CD4-positive, alpha-beta T cell (primary cell): ENCODE measurements at regions not wholly inside any gene's neighbourhood (a gene's known extent, or its start where the extent isn't known, plus 50 kb on each side); places are given as distances from the start of the nearest gene placed in this dataset.

Experiments
- ATAC-seq: fragments of 200-7000 bp; cut with Tn5 transposase; one replicate; pipeline ENCODE4 v1.10.0; 2022; ENCODE audit warnings: mild to moderate bottlenecking; ENCODE audit not compliant: poor library complexity
- CTCF ChIA-PET: fragments of 350-600 bp; sonication (Branson Sonifier 250); formaldehyde crosslinking; loops from one replicate; lab custom pipeline; 2021; ENCODE audit warnings: antibody characterized with exemption, inconsistent platforms; lab: Charles Lee
- POLR2A ChIA-PET: fragments of 350-600 bp; sonication (Branson Sonifier 250); formaldehyde crosslinking; loops from one replicate; lab custom pipeline; 2021; ENCODE audit warnings: antibody characterized with exemption, inconsistent platforms; lab: Charles Lee
- DNase-seq, 14 experiments: peaks; one replicate each; pipeline ENCODE4 v3.0.0-alpha.2; 2013 to 2020; ENCODE audit warnings: mixed read lengths in 2 of 14
- H3K27ac ChIP-seq, 2 donors: one replicate each; pipeline versions ENCODE4 v1.5.1 to v1.7.0; 2013; ENCODE audit warnings: low read length in 2 of 2, low read depth in 1 of 2, mild to moderate bottlenecking in 1 of 2
- H3K27me3 ChIP-seq, 2 experiments: 1 replicate in 1 of 2; 2 replicates in 1 of 2; pipeline versions ENCODE4 v1.6.1 to v1.7.0; 2013; ENCODE audit warnings: low read length in 2 of 2, control low read depth in 1 of 2, mild to moderate bottlenecking in 1 of 2, moderate library complexity in 1 of 2; ENCODE audit not compliant: insufficient read depth in 2 of 2, control insufficient read depth in 1 of 2
- H3K36me3 ChIP-seq: one replicate; pipeline ENCODE4 v1.6.1; 2013; ENCODE audit warnings: low read length, control low read depth; ENCODE audit not compliant: insufficient read depth
- H3K4me1 ChIP-seq: one replicate; pipeline ENCODE4 v1.6.1; 2013; ENCODE audit warnings: low read length, control low read depth; ENCODE audit not compliant: insufficient read depth
- H3K4me3 ChIP-seq: one replicate; pipeline ENCODE4 v1.5.1; 2013; ENCODE audit warnings: mild to moderate bottlenecking, low read length, moderate library complexity
- H3K9me3 ChIP-seq, 2 experiments: 1 replicate in 1 of 2; 2 replicates in 1 of 2; pipeline versions ENCODE4 v1.6.1 to v1.7.0; 2013; ENCODE audit warnings: low read length in 2 of 2, mild to moderate bottlenecking in 2 of 2, control low read depth in 1 of 2, moderate library complexity in 1 of 2; ENCODE audit not compliant: control insufficient read depth in 1 of 2, insufficient read depth in 1 of 2
- H3K27ac Mint-ChIP-seq: one replicate; pipeline ENCODE4 v1.8.0; 2020; ENCODE audit warnings: mixed read lengths
- H3K27me3 Mint-ChIP-seq: one replicate; pipeline ENCODE4 v1.8.0; 2021; ENCODE audit warnings: mixed read lengths
- H3K36me3 Mint-ChIP-seq: one replicate; pipeline ENCODE4 v1.8.0; 2021; ENCODE audit warnings: low read depth, mixed read lengths
- H3K4me1 Mint-ChIP-seq: one replicate; pipeline ENCODE4 v1.8.0; 2021; ENCODE audit warnings: low read depth, mixed read lengths
- H3K4me3 Mint-ChIP-seq: one replicate; pipeline ENCODE4 v1.8.0; 2020; ENCODE audit warnings: mild to moderate bottlenecking, mixed read lengths
- H3K9me3 Mint-ChIP-seq: one replicate; pipeline ENCODE4 v1.8.0; 2020; ENCODE audit warnings: mixed read lengths
- CTCF ChIP-seq: fragments of 200-600 bp; IDR thresholded peaks from one replicate; pipeline ENCODE4 v1.8.0; 2022; ENCODE audit warnings: antibody characterized with exemption, mild to moderate bottlenecking
- intact Hi-C, 2 experiments: fragments of 100-400 bp; cut with DNase I in 1 of 2; cut with micrococcal nuclease in 1 of 2; formaldehyde crosslinking; loops; one replicate each; pipeline versions ENCODE4 v1.15.1 to v1.9.0; 2023 to 2025; cut with DNase I, micrococcal nuclease

GRCh38 chr9:7402334-7403027, 397.1 kb downstream of the DMAC1 start:
- Histone ChIP-seq H3K4me1 (no peaks in the 10 kb centered on the region), H3K36me3 (no peaks in the 10 kb centered on the region), H3K9me3 (no peaks in the 10 kb centered on the region), H3K27me3 (no peaks in the 10 kb centered on the region), H3K27ac (no peak overlapping the region), H3K4me3 (no peak overlapping the region)
- Mint-ChIP-seq H3K4me1 (no peaks in the 10 kb centered on the region), H3K9me3 (no peaks in the 10 kb centered on the region), H3K36me3 (no peaks in the 10 kb centered on the region), H3K27ac (no peak overlapping the region), H3K4me3 (no peak overlapping the region), H3K27me3 (peaks cover 13% of the 10 kb centered on the region)
- POLR2A ChIA-PET: no interaction called here
- DNase-seq (no peak), ATAC-seq (no peak)
- TF ChIP-seq CTCF: no peak
- CTCF ChIA-PET: no interaction called here
- intact Hi-C loops: no loop called here

GRCh38 chr9:7401116-7401515, 398.5 kb downstream of the DMAC1 start:
- Histone ChIP-seq H3K27ac (no peak overlapping the region), H3K9me3 (no peaks in the 10 kb centered on the region), H3K4me3 (no peak overlapping the region), H3K36me3 (no peaks in the 10 kb centered on the region), H3K4me1 (no peaks in the 10 kb centered on the region), H3K27me3 (no peaks in the 10 kb centered on the region)
- CTCF ChIA-PET: no interaction called here
- intact Hi-C loops: no loop called here
- POLR2A ChIA-PET: no interaction called here
- peaks cover 9% of the 10 kb centered on the region for H3K27me3 Mint-ChIP-seq
- H3K36me3 Mint-ChIP-seq: no peaks in the 10 kb centered on the region
- H3K4me3 Mint-ChIP-seq: no peak overlapping the region
- no peaks in the 10 kb centered on the region for H3K9me3 Mint-ChIP-seq
- ATAC-seq (no peak), DNase-seq (no peak)
- TF ChIP-seq CTCF: no peak
- no peak overlapping the region for H3K27ac Mint-ChIP-seq
- no peaks in the 10 kb centered on the region for H3K4me1 Mint-ChIP-seq

GRCh38 chr9:7394002-7394774, 405.4 kb downstream of the DMAC1 start:
- Mint-ChIP-seq H3K27ac (no peak overlapping the region), H3K36me3 (no peaks in the 10 kb centered on the region), H3K4me1 (no peaks in the 10 kb centered on the region), H3K27me3 (peaks cover 11% of the 10 kb centered on the region), H3K9me3 (no peaks in the 10 kb centered on the region), H3K4me3 (no peak overlapping the region)
- intact Hi-C loops: no loop called here
- H3K27ac ChIP-seq: no peak overlapping the region
- ATAC-seq (no peak), DNase-seq (no peak)
- no peaks in the 10 kb centered on the region for H3K36me3 ChIP-seq
- H3K4me1 ChIP-seq: no peaks in the 10 kb centered on the region
- CTCF ChIA-PET: no interaction called here
- H3K9me3 ChIP-seq: no peaks in the 10 kb centered on the region
- TF ChIP-seq CTCF: no peak
- POLR2A ChIA-PET: no interaction called here
- no peak overlapping the region for H3K4me3 ChIP-seq
- no peaks in the 10 kb centered on the region for H3K27me3 ChIP-seq
